Psoas muscle (tissue), 7 donors: ENCODE measurements at regions not wholly inside any gene's neighbourhood (a gene's known extent, or its start where the extent isn't known, plus 50 kb on each side); places are given as distances from the start of the nearest gene placed in this dataset.
"Not testable (repeated sequence)": the region's sequence is repeated elsewhere in the genome, so short reads cannot be mapped to it uniquely, and the experiment has no call there.

Experiments
- ATAC-seq, 4 donors: fragments of 200-7000 bp; cut with Tn5 transposase; one replicate each; pipeline ENCODE4 v1.9.1; 2020; ENCODE audit warnings: moderate library complexity in 3 of 4, mild to moderate bottlenecking in 2 of 4
- DNase-seq, 2 donors: peaks; one replicate each; pipeline ENCODE4 v3.0.0-alpha.2; 2020
- H3K27ac ChIP-seq: fragments of 200-600 bp; one replicate; pipeline ENCODE4 v1.8.0; 2022
- H3K27me3 ChIP-seq, 3 donors: fragments of 200-600 bp in 1 of 3; one replicate each; pipeline versions ENCODE4 v1.6.1 to v1.8.0; 2013 to 2022; ENCODE audit warnings: low read length in 2 of 3, mild to moderate bottlenecking in 2 of 3, moderate library complexity in 1 of 3; ENCODE audit not compliant: insufficient read depth in 3 of 3
- H3K36me3 ChIP-seq, 2 donors: fragments of 200-600 bp in 1 of 2; one replicate each; pipeline versions ENCODE4 v1.6.1 to v1.8.0; 2013 to 2022; ENCODE audit warnings: low read depth in 1 of 2, mild to moderate bottlenecking in 1 of 2, moderate library complexity in 1 of 2; ENCODE audit not compliant: insufficient read depth in 1 of 2
- H3K4me1 ChIP-seq: fragments of 200-600 bp; one replicate; pipeline ENCODE4 v1.8.0; 2022
- H3K4me3 ChIP-seq: fragments of 200-600 bp; one replicate; pipeline ENCODE4 v1.8.0; 2022; ENCODE audit warnings: mild to moderate bottlenecking
- H3K9me3 ChIP-seq: fragments of 200-600 bp; one replicate; pipeline ENCODE4 v1.8.0; 2022
- CTCF ChIP-seq: fragments of 200-600 bp; IDR thresholded peaks from one replicate; pipeline ENCODE4 v1.8.0; 2022; ENCODE audit warnings: antibody characterized with exemption
- WGBS, 3 donors: extraction: QIAGEN DNeasy Blood & Tissue Kit; methylation state at CpG; one replicate each; pipeline versions ENCODE4 v1.1.6 to v1.1.7; 2013; 5-methylcytosine and 5-hydroxymethylcytosine counted together
- intact Hi-C, 2 donors: fragments of 100-400 bp; cut with DNase I; formaldehyde crosslinking; loops; one replicate each; pipeline versions ENCODE4 v1.11.0 to v1.14.2; 2022
- donor health status: healthy with polysubstance abuse.
- donor health status: DM: no; HTN: no; CAD: no; lungs with moderate emphysema.
- donor health status: Bipolar disorder and iron deficiency.
- donor health status: healthy.
- donor health status: DM: yes; HTN: yes; CAD: no.
- donor health status: DM: no; HTN: no; CAD: no.
- donor health status: DM: yes; HTN: yes; CAD: no.

GRCh38 chr15:92733090-92733933, 77.7 kb upstream of the FAM174B start:
- Histone ChIP-seq H3K27me3 (no peaks in the 10 kb centered on the region), H3K27ac (peak overlapping the region; percentile 74), H3K4me1 (no peaks in the 10 kb centered on the region), H3K36me3 (no peaks in the 10 kb centered on the region), H3K4me3 (peak overlapping the region; percentile 70), H3K9me3 (no peaks in the 10 kb centered on the region)
- ATAC-seq (peak in 1 of 4 donors; percentile 14), DNase-seq (no peak)
- no peak for TF ChIP-seq CTCF
- WGBS, 3 donors = 78 to 80% (median 78%) methylated on average over 12 of the region's 12 CpGs
- intact Hi-C loops = no loop called here

GRCh38 chr15:92733934-92734521, 78.5 kb upstream of the FAM174B start:
- 17 to 29% (median 20%) methylated on average over 26 to 33 of the region's 33 CpGs for WGBS, 3 donors
- no peak for TF ChIP-seq CTCF
- intact Hi-C loops = no loop called here
- Histone ChIP-seq H3K4me1 (no peaks in the 10 kb centered on the region), H3K27ac (peak overlapping the region; percentile 74), H3K27me3 (no peaks in the 10 kb centered on the region), H3K36me3 (no peaks in the 10 kb centered on the region), H3K9me3 (no peaks in the 10 kb centered on the region), H3K4me3 (peak overlapping the region; percentile 70)
- ATAC-seq (peak; percentile 37 to 87 (median 62)), DNase-seq (peak in 1 of 2 donors; percentile 20)

GRCh38 chr15:92739246-92739645, 83.7 kb upstream of the FAM174B start:
- H3K4me1 ChIP-seq, DNase-seq, ATAC-seq, intact Hi-C loops, H3K36me3 ChIP-seq, H3K27ac ChIP-seq, H3K9me3 ChIP-seq, H3K27me3 ChIP-seq, H3K4me3 ChIP-seq: not testable (repeated sequence)
- 90 to 94% (median 94%) methylated on average over 4 of the region's 4 CpGs for WGBS, 3 donors

DNA sequence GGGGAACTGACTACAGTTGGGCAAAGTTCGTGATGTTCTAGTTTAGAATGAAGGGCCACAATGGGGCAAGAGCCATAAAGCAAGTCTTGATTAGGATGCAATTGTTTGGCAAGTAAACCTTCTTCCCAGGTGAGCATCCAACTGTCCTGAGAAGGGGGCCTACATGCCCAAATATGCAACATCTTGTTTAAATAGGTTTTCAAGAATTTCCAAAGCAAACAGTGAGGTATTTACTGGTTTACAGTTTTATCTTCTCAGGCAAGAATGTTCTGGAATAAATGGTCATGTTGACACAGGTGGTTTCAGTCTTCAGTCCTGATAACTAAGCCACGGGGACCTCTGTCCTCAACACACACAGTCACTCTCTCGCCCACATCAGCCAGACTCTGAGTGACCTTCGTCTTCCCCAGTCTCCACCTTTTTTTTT, 90.3 kb upstream of the FAM174B start:
- H3K4me3 ChIP-seq = no peak overlapping the region
- H3K4me1 ChIP-seq = no peaks in the 10 kb centered on the region
- no peak for DNase-seq
- intact Hi-C loops = no loop called here
- no peak overlapping the region for H3K27ac ChIP-seq
- WGBS, 3 donors = 89 to 94% (median 94%) methylated on average over 4 of the region's 4 CpGs
- ATAC-seq = no peak
- H3K9me3 ChIP-seq = no peaks in the 10 kb centered on the region
- H3K36me3 ChIP-seq = no peaks in the 10 kb centered on the region
- no peaks in the 10 kb centered on the region for H3K27me3 ChIP-seq
- no peak for TF ChIP-seq CTCF

- intact Hi-C loops = no loop called here
- 91% methylated on average over 3 of the region's 3 CpGs for WGBS, 3 donors
Measured at GRCh38 chr15:92747047-92747446, 91.5 kb upstream of the FAM174B start.

More at GRCh38 chr15:92747047-92747446, 91.5 kb upstream of the FAM174B start:
- H3K27me3 ChIP-seq = no peaks in the 10 kb centered on the region
- no peaks in the 10 kb centered on the region for H3K36me3 ChIP-seq
- ATAC-seq = no peak
- no peaks in the 10 kb centered on the region for H3K4me1 ChIP-seq
- no peak for DNase-seq
- no peak overlapping the region for H3K27ac ChIP-seq
- TF ChIP-seq CTCF = no peak
- H3K4me3 ChIP-seq = no peak overlapping the region
- H3K9me3 ChIP-seq = no peaks in the 10 kb centered on the region
